MCF 10A (cell line): ENCODE measurements at regions not wholly inside any gene's neighbourhood (a gene's known extent, or its start where the extent isn't known, plus 50 kb on each side); places are given as distances from the start of the nearest gene placed in this dataset.

ENCODE experiments used
- BruUV-seq: library from RNA; stranded (reverse); fragments of 400-500 nt; replicated peaks from 2 replicates; lab custom pipeline; 2021; lab: Mats Ljungman, UMichigan
- CTCF ChIA-PET: fragments of 300-600 bp; sonication (Branson Sonifier 250); formaldehyde crosslinking; extraction: SDS; loops from one replicate; lab custom pipeline; 2021; ENCODE audit warnings: antibody characterized with exemption, inconsistent platforms; lab: Yijun Ruan, JAX
- POLR2A ChIA-PET: fragments of 300-600, 350-650 bp; sonication (Branson Sonifier 250); formaldehyde crosslinking; extraction: SDS; loops from one replicate; lab custom pipeline; 2020; ENCODE audit warnings: antibody characterized with exemption, inconsistent platforms; lab: Yijun Ruan, JAX
- DNase-seq: peaks from one replicate; pipeline ENCODE4 v3.0.0-alpha.2; 2018; ENCODE audit not compliant: unreplicated experiment
- H3K27ac Mint-ChIP-seq: one replicate; pipeline ENCODE4 v1.8.0; 2022; ENCODE audit warnings: mild to moderate bottlenecking, low read depth, mixed read lengths; ENCODE audit not compliant: unreplicated experiment
- H3K27me3 Mint-ChIP-seq: one replicate; pipeline ENCODE4 v1.8.0; 2022; ENCODE audit warnings: mixed read lengths; ENCODE audit not compliant: insufficient read depth, unreplicated experiment
- H3K36me3 Mint-ChIP-seq: one replicate; pipeline ENCODE4 v1.8.0; 2022; ENCODE audit warnings: mild to moderate bottlenecking, moderate library complexity, mixed read lengths; ENCODE audit not compliant: insufficient read depth, unreplicated experiment
- H3K4me1 Mint-ChIP-seq: one replicate; pipeline ENCODE4 v1.8.0; 2022; ENCODE audit warnings: mixed read lengths; ENCODE audit not compliant: insufficient read depth, unreplicated experiment
- H3K4me3 Mint-ChIP-seq: one replicate; pipeline ENCODE4 v1.8.0; 2022; ENCODE audit warnings: mild to moderate bottlenecking, moderate library complexity, mixed read lengths; ENCODE audit not compliant: unreplicated experiment
- H3K9me3 Mint-ChIP-seq: one replicate; pipeline ENCODE4 v1.8.0; 2022; ENCODE audit warnings: mixed read lengths; ENCODE audit not compliant: unreplicated experiment
- intact Hi-C: fragments of 100-400 bp; cut with micrococcal nuclease; formaldehyde crosslinking; loops from 2 replicates; pipeline ENCODE4 v1.14.1; 2022
- TF ChIP-seq, protein P1 (sequence below): fragments of 200-600 bp; IDR thresholded peaks from one replicate; pipeline ENCODE4 v1.8.0; 2022; ENCODE audit warnings: antibody characterized with exemption, mild to moderate bottlenecking; ENCODE audit not compliant: unreplicated experiment

DNA sequence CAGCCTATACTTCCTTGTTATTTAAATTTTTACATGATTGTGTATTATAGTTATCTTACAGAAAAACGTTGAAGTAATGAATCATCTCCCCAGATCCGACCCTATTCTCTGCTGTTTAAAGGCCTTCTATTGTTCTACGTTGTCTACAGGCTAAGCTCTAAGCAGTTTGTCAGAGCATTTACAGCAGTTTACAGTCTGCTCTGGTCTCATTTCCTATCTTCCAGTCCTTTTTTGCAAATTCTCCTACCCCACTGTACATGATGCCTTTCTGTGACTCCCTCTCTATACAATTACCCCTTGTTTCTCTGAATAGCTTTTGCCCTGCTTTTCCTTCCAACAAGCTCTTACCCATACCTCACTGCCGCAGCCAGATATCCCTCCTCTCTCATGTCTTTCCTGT is 319.2 kb upstream of the FMN2 start:
- TF ChIP-seq, protein P1, sequence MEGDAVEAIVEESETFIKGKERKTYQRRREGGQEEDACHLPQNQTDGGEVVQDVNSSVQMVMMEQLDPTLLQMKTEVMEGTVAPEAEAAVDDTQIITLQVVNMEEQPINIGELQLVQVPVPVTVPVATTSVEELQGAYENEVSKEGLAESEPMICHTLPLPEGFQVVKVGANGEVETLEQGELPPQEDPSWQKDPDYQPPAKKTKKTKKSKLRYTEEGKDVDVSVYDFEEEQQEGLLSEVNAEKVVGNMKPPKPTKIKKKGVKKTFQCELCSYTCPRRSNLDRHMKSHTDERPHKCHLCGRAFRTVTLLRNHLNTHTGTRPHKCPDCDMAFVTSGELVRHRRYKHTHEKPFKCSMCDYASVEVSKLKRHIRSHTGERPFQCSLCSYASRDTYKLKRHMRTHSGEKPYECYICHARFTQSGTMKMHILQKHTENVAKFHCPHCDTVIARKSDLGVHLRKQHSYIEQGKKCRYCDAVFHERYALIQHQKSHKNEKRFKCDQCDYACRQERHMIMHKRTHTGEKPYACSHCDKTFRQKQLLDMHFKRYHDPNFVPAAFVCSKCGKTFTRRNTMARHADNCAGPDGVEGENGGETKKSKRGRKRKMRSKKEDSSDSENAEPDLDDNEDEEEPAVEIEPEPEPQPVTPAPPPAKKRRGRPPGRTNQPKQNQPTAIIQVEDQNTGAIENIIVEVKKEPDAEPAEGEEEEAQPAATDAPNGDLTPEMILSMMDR = no peak
- Mint-ChIP-seq H3K4me1 (no peaks in the 10 kb centered on the region), H3K27me3 (no peaks in the 10 kb centered on the region), H3K36me3 (no peaks in the 10 kb centered on the region), H3K4me3 (no peak overlapping the region), H3K27ac (no peak overlapping the region), H3K9me3 (no peaks in the 10 kb centered on the region)
- CTCF ChIA-PET = interaction anchor here (0.6 to 1.8 kb wide), 6 partner anchors 8 to 1914 kb away, joined by 3 to 12 read pairs (median 3); no protein-coding TSS in a partner anchor
- BruUV-seq = no TSS peak
- intact Hi-C loops = no loop called here
- POLR2A ChIA-PET = no interaction called here
- DNase-seq = no peak

DNA sequence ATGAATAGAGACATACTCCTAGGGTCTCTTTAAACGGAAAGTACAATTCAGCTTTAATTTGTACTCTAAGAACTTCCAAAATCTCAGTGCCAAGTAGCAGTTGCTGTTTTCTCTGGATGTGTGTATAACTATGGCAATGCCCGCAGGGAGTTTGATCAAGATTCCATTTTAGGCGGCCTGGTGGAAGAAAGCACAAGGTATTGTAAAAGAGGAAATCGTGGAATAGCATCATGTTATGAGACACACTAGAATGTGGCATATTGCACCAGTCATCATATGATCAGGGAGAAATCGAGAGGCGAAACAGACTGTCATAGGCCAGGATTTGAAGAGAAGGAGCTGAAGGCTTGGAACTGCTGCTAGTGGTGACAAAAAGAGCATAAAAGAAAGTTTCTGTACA is 316.2 kb upstream of the FMN2 start:
- BruUV-seq = no TSS peak
- Mint-ChIP-seq H3K27me3 (no peaks in the 10 kb centered on the region), H3K4me1 (no peaks in the 10 kb centered on the region), H3K27ac (no peak overlapping the region), H3K36me3 (no peaks in the 10 kb centered on the region), H3K9me3 (no peaks in the 10 kb centered on the region), H3K4me3 (no peak overlapping the region)
- CTCF ChIA-PET = interaction anchor here (0.8 to 1.0 kb wide), 2 partner anchors 18 to 106 kb away, joined by 3 read pairs; no protein-coding TSS in a partner anchor
- POLR2A ChIA-PET = no interaction called here
- TF ChIP-seq, protein P1 = no peak
- intact Hi-C loops = no loop called here
- DNase-seq = no peak

GRCh38 chr1:239778208-239778813 is 313.4 kb upstream of the FMN2 start:
- CTCF ChIA-PET = no interaction called here
- Mint-ChIP-seq H3K4me3 (no peak overlapping the region), H3K27ac (no peak overlapping the region), H3K9me3 (no peaks in the 10 kb centered on the region), H3K27me3 (no peaks in the 10 kb centered on the region), H3K4me1 (no peaks in the 10 kb centered on the region), H3K36me3 (no peaks in the 10 kb centered on the region)
- intact Hi-C loops = no loop called here
- POLR2A ChIA-PET = no interaction called here
- BruUV-seq = no TSS peak
- TF ChIP-seq, protein P1 = no peak
- no peak for DNase-seq

- Mint-ChIP-seq H3K4me3 (no peak overlapping the region), H3K36me3 (no peaks in the 10 kb centered on the region), H3K27me3 (no peaks in the 10 kb centered on the region), H3K4me1 (no peaks in the 10 kb centered on the region), H3K9me3 (no peaks in the 10 kb centered on the region), H3K27ac (no peak overlapping the region)
- ChIA-PET POLR2A (interaction anchor here (0.6 kb wide), 1 partner anchor 1308 kb away, joined by 3 read pairs; no protein-coding TSS in a partner anchor), CTCF (interaction anchor here (0.6 kb wide), 1 partner anchor 20 kb away, joined by 6 read pairs; no protein-coding TSS in a partner anchor)
- BruUV-seq = no TSS peak
- TF ChIP-seq, protein P1 = no peak
- DNase-seq = no peak
- intact Hi-C loops = no loop called here
Observed at GRCh38 chr1:239779962-239780361, 311.7 kb upstream of the FMN2 start.
